Embryonic facial prominence (tissue), 1 donor: ENCODE measurements at regions not wholly inside any gene's neighbourhood (a gene's known extent, or its start where the extent isn't known, plus 50 kb on each side); places are given as distances from the start of the nearest gene placed in this dataset.
"Not testable (repeated sequence)": the region's sequence is repeated elsewhere in the genome, so short reads cannot be mapped to it uniquely, and the experiment has no call there.

Experiments
- DNase-seq: peaks from one replicate; pipeline ENCODE4 v3.0.0-alpha.2; 2016; ENCODE audit errors: extremely low spot score

- no peak for DNase-seq
Measured at GRCh38 chr10:126722726-126723125, 52.2 kb upstream of the C10orf90 start.

- DNase-seq: no peak
Measured at GRCh38 chr10:126723226-126723625, 52.7 kb upstream of the C10orf90 start.

- DNase-seq: no peak
Measured at GRCh38 chr10:126729314-126729870, 58.9 kb upstream of the C10orf90 start.

- DNase-seq: no peak
Measured at GRCh38 chr10:126730856-126731609, 60.5 kb upstream of the C10orf90 start.

- DNase-seq: no peak
Measured at GRCh38 chr10:126731610-126731990, 61.1 kb upstream of the C10orf90 start.

- DNase-seq: no peak
Measured at GRCh38 chr10:126732308-126732707, 61.8 kb upstream of the C10orf90 start.

GRCh38 chr10:126732868-126733267 lies 62.4 kb upstream of the C10orf90 start:
- DNase-seq: no peak

GRCh38 chr10:126734015-126734414 lies 63.5 kb upstream of the C10orf90 start:
- DNase-seq: no peak

- DNase-seq: no peak
Measured at GRCh38 chr10:126734967-126735366, 64.5 kb upstream of the C10orf90 start.

GRCh38 chr10:126736142-126736541 lies 65.6 kb upstream of the C10orf90 start:
- DNase-seq: no peak

- DNase-seq: no peak
Measured at GRCh38 chr10:126736727-126737126, 66.2 kb upstream of the C10orf90 start.

GRCh38 chr10:126738001-126738400 lies 67.5 kb upstream of the C10orf90 start:
- no peak for DNase-seq

- no peak for DNase-seq
Measured at GRCh38 chr10:126744571-126744970, 74.1 kb upstream of the C10orf90 start.

GRCh38 chr10:126749015-126749655 lies 78.6 kb upstream of the C10orf90 start:
- peak; percentile 35 for DNase-seq

- no peak for DNase-seq
Measured at GRCh38 chr10:126754966-126755365, 84.5 kb upstream of the C10orf90 start.

- no peak for DNase-seq
Measured at GRCh38 chr10:126758867-126759266, 88.4 kb upstream of the C10orf90 start.

GRCh38 chr10:126759531-126759930 lies 89.0 kb upstream of the C10orf90 start:
- no peak for DNase-seq

GRCh38 chr10:126766646-126767045 lies 96.2 kb upstream of the C10orf90 start:
- not testable (repeated sequence) for DNase-seq

GRCh38 chr10:126770809-126771208 lies 100.3 kb upstream of the C10orf90 start:
- DNase-seq: no peak

GRCh38 chr10:126776168-126776567 lies 105.7 kb upstream of the C10orf90 start:
- DNase-seq: no peak

GRCh38 chr10:126777714-126778113 lies 107.2 kb upstream of the C10orf90 start:
- no peak for DNase-seq

GRCh38 chr10:126781450-126782216 lies 111.1 kb upstream of the C10orf90 start:
- DNase-seq: no peak
